ENCODE measurements at regions not wholly inside any gene's neighbourhood (a gene's known extent, or its start where the extent isn't known, plus 50 kb on each side); places are given as distances from the start of the nearest gene placed in this dataset.

DNA sequence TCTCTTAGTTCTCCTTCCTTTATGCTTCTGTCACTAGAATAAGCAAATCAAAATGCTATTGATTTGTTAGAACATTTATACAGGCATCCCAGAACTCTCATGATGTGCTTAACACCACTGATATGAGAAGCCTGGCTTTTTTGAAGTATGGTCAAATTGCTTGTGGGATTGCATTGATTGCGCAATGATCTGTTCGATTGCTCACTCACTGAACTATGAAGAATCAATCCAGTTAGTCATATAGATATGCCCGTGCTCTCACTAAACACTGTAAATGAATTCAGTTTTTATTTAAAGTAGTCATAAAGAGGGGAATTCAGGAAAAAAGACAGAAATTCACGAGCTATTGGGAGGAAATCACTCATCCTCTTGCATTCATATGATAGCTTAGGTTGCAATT is 1237.8 kb downstream of the SUCLG1 start:
- TF ChIP-seq POLR2A (IDR thresholded peaks at IDR 0.05) (no peak), POLR2AphosphoS5 (IDR thresholded peaks at IDR 0.05) (no peak)
- TF ChIP-seq, protein P1, sequence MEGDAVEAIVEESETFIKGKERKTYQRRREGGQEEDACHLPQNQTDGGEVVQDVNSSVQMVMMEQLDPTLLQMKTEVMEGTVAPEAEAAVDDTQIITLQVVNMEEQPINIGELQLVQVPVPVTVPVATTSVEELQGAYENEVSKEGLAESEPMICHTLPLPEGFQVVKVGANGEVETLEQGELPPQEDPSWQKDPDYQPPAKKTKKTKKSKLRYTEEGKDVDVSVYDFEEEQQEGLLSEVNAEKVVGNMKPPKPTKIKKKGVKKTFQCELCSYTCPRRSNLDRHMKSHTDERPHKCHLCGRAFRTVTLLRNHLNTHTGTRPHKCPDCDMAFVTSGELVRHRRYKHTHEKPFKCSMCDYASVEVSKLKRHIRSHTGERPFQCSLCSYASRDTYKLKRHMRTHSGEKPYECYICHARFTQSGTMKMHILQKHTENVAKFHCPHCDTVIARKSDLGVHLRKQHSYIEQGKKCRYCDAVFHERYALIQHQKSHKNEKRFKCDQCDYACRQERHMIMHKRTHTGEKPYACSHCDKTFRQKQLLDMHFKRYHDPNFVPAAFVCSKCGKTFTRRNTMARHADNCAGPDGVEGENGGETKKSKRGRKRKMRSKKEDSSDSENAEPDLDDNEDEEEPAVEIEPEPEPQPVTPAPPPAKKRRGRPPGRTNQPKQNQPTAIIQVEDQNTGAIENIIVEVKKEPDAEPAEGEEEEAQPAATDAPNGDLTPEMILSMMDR (IDR thresholded peaks at IDR 0.05): no peak

All from upper lobe of left lung (tissue), 4 donors.